ENCODE measurements at regions not wholly inside any gene's neighbourhood (a gene's known extent, or its start where the extent isn't known, plus 50 kb on each side); places are given as distances from the start of the nearest gene placed in this dataset.

DNA sequence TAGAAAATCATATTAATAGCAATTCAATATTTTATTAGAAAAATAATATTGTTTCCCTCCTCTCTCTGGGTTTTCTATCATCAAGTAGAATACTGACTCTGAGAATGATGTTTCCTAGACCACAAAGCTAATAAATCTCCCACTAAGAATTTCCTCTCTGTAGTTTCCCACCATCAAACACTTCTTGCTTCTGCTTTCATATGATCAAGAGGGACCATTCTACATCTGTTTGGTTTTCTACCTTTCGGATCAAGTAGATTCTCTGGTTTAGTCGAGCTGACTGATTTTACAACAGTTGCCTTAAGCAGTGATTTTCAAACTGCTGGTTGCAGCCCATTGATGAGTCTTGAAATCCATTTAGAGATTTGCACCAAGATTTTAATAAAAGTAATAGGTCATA is 240.2 kb upstream of the PTBP2 start:
- 73% methylated on average over 2 of the region's 2 CpGs for WGBS (ENCODE audit: low lambda C conversion rate)

GRCh38 chr1:96482616-96483015 is 239.0 kb upstream of the PTBP2 start:
- Histone ChIP-seq H3F3A (replicated peaks; ENCODE audit: insufficient read depth) (no peaks in the 10 kb centered on the region), H3K4me3 (ENCODE audit: low read depth in 2 of 2, low read length in 1 of 2) (no peak overlapping the region), H2AFZ (ENCODE audit: low read depth) (no peak overlapping the region), H3K9me3 (no peaks in the 10 kb centered on the region), H3K27ac (ENCODE audit: low read depth in 2 of 2, low read length in 1 of 2) (no peak overlapping the region), H3K4me1 (ENCODE audit: control insufficient read depth in 1 of 2, insufficient read depth in 2 of 2, low read depth in 1 of 2, low read length in 1 of 2) (no peaks in the 10 kb centered on the region; a peak in 1 of 4 replicates), H3K27me3 (ENCODE audit: insufficient read depth) (no peaks in the 10 kb centered on the region), H3K4me2 (no peak overlapping the region), H3K79me2 (ENCODE audit: insufficient read depth) (no peaks in the 10 kb centered on the region), H3K36me3 (replicated peaks in 1 of 2; ENCODE audit: control insufficient read depth in 1 of 2, insufficient read depth in 2 of 2, low read length in 1 of 2) (no peaks in the 10 kb centered on the region), H3K9ac (no peak overlapping the region), H4K20me1 (ENCODE audit: insufficient read depth) (no peaks in the 10 kb centered on the region), H3K9me2 (no peaks in the 10 kb centered on the region)
- ChIA-PET POLR2A (no interaction called here), CTCF (no interaction called here)
- TF ChIP-seq GABPA (IDR thresholded peaks at IDR 0.05; ENCODE audit: low read depth) (no peak), ELF1 (IDR thresholded peaks at IDR 0.05) (no peak), POLR2AphosphoS5 (IDR thresholded peaks at IDR 0.05; ENCODE audit: low read depth, low read length) (no peak), TEAD4 (IDR thresholded peaks at IDR 0.05; ENCODE audit: borderline replicate concordance, insufficient read depth) (no peak), RFX5 (IDR thresholded peaks at IDR 0.05; ENCODE audit: low read length) (no peak), NRF1 (IDR thresholded peaks at IDR 0.05; ENCODE audit: low read depth, low read length) (no peak), NFIC (IDR thresholded peaks at IDR 0.05; ENCODE audit: borderline replicate concordance) (no peak), FOXJ3 (CRISPR knock-in tag; IDR thresholded peaks at IDR 0.05) (no peak), PBX3 (IDR thresholded peaks at IDR 0.05) (no peak), EP300 (IDR thresholded peaks at IDR 0.05; ENCODE audit: borderline replicate concordance in 1 of 2, low read depth in 1 of 2, low read length in 1 of 2) (no peak), MEF2A (IDR thresholded peaks at IDR 0.05; ENCODE audit: borderline replicate concordance, low read depth) (no peak), MXI1 (IDR thresholded peaks at IDR 0.05; ENCODE audit: low read depth, low read length) (no peak), TAF1 (IDR thresholded peaks at IDR 0.05; ENCODE audit: borderline replicate concordance, low read depth, low read length) (no peak), MAX (IDR thresholded peaks at IDR 0.05; ENCODE audit: low read depth) (no peak), RXRA (IDR thresholded peaks at IDR 0.05; ENCODE audit: borderline replicate concordance, low read depth) (no peak), JUND (IDR thresholded peaks at IDR 0.05) (no peak), RAD21 (IDR thresholded peaks at IDR 0.05; ENCODE audit: low read length) (no peak), TCF12 (IDR thresholded peaks at IDR 0.05) (no peak)
- TF ChIP-seq, protein P1, sequence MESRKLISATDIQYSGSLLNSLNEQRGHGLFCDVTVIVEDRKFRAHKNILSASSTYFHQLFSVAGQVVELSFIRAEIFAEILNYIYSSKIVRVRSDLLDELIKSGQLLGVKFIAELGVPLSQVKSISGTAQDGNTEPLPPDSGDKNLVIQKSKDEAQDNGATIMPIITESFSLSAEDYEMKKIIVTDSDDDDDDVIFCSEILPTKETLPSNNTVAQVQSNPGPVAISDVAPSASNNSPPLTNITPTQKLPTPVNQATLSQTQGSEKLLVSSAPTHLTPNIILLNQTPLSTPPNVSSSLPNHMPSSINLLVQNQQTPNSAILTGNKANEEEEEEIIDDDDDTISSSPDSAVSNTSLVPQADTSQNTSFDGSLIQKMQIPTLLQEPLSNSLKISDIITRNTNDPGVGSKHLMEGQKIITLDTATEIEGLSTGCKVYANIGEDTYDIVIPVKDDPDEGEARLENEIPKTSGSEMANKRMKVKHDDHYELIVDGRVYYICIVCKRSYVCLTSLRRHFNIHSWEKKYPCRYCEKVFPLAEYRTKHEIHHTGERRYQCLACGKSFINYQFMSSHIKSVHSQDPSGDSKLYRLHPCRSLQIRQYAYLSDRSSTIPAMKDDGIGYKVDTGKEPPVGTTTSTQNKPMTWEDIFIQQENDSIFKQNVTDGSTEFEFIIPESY (IDR thresholded peaks at IDR 0.05; ENCODE audit: borderline replicate concordance, low read depth), result no peak
- WGBS (ENCODE audit: low lambda C conversion rate), result 82% methylated on average over 4 of the region's 4 CpGs
- no peak for DNase-seq

More for the DNA sequence above, 240.2 kb upstream of the PTBP2 start:
- Histone ChIP-seq H3K9me3 (no peaks in the 10 kb centered on the region), H2AFZ (ENCODE audit: low read depth) (no peak overlapping the region), H3K36me3 (replicated peaks in 1 of 2; ENCODE audit: control insufficient read depth in 1 of 2, insufficient read depth in 2 of 2, low read length in 1 of 2) (no peaks in the 10 kb centered on the region), H3K4me1 (ENCODE audit: control insufficient read depth in 1 of 2, insufficient read depth in 2 of 2, low read depth in 1 of 2, low read length in 1 of 2) (no peaks in the 10 kb centered on the region; a peak in 1 of 4 replicates), H3K79me2 (ENCODE audit: insufficient read depth) (no peaks in the 10 kb centered on the region), H3F3A (replicated peaks; ENCODE audit: insufficient read depth) (no peaks in the 10 kb centered on the region), H3K9me2 (no peaks in the 10 kb centered on the region), H3K27me3 (ENCODE audit: insufficient read depth) (no peaks in the 10 kb centered on the region), H3K4me3 (ENCODE audit: low read depth in 2 of 2, low read length in 1 of 2) (no peak overlapping the region), H3K9ac (no peak overlapping the region), H4K20me1 (ENCODE audit: insufficient read depth) (no peaks in the 10 kb centered on the region), H3K4me2 (no peak overlapping the region), H3K27ac (ENCODE audit: low read depth in 2 of 2, low read length in 1 of 2) (no peak overlapping the region)
- POLR2A ChIA-PET, result no interaction called here
- CTCF ChIA-PET, result no interaction called here
- TF ChIP-seq USF1 (IDR thresholded peaks at IDR 0.05; ENCODE audit: borderline replicate concordance, low read depth), result no peak
- no peak for TF ChIP-seq YY1 (IDR thresholded peaks at IDR 0.05; ENCODE audit: low read depth)
- no peak for TF ChIP-seq RFX5 (IDR thresholded peaks at IDR 0.05; ENCODE audit: low read length)
- no peak for TF ChIP-seq TCF12 (IDR thresholded peaks at IDR 0.05)
- TF ChIP-seq EP300 (IDR thresholded peaks at IDR 0.05; ENCODE audit: borderline replicate concordance in 1 of 2, low read depth in 1 of 2, low read length in 1 of 2), result no peak
- TF ChIP-seq, protein P2, sequence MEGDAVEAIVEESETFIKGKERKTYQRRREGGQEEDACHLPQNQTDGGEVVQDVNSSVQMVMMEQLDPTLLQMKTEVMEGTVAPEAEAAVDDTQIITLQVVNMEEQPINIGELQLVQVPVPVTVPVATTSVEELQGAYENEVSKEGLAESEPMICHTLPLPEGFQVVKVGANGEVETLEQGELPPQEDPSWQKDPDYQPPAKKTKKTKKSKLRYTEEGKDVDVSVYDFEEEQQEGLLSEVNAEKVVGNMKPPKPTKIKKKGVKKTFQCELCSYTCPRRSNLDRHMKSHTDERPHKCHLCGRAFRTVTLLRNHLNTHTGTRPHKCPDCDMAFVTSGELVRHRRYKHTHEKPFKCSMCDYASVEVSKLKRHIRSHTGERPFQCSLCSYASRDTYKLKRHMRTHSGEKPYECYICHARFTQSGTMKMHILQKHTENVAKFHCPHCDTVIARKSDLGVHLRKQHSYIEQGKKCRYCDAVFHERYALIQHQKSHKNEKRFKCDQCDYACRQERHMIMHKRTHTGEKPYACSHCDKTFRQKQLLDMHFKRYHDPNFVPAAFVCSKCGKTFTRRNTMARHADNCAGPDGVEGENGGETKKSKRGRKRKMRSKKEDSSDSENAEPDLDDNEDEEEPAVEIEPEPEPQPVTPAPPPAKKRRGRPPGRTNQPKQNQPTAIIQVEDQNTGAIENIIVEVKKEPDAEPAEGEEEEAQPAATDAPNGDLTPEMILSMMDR (IDR thresholded peaks at IDR 0.05), result no peak
- no peak for DNase-seq

Data from SK-N-SH (cell line).